H1 (cell line): ENCODE measurements at regions not wholly inside any gene's neighbourhood (a gene's known extent, or its start where the extent isn't known, plus 50 kb on each side); places are given as distances from the start of the nearest gene placed in this dataset.

Experiments used
- BACH1 ChIP-seq: IDR thresholded peaks from 2 replicates; pipeline ENCODE4 v1.6.1; 2012; ENCODE audit warnings: low read length, improper control_type of control experiment
- CHD2 ChIP-seq: IDR thresholded peaks from 2 replicates; pipeline ENCODE4 v1.6.1; 2012; ENCODE audit warnings: low read length, improper control_type of control experiment
- EP300 ChIP-seq, 2 experiments: IDR thresholded peaks; 1 replicate in 1 of 2; 2 replicates in 1 of 2; pipeline ENCODE4 v1.6.1; 2011 to 2012; ENCODE audit warnings: low read depth in 2 of 2, low read length in 2 of 2, mild to moderate bottlenecking in 2 of 2, borderline replicate concordance in 1 of 2, inconsistent platforms in 1 of 2, moderate library complexity in 1 of 2
- EZH2 ChIP-seq: fragments of 200-600 bp; sonication (generic); IDR thresholded peaks from 2 replicates; pipeline ENCODE4 v1.7.1; 2012; ENCODE audit warnings: low read depth, mild to moderate bottlenecking, moderate library complexity, low read length, inconsistent platforms; ENCODE audit not compliant: severe bottlenecking
- KDM1A ChIP-seq: fragments of 200-600, 300-600 bp; sonication (generic); IDR thresholded peaks from 2 replicates; pipeline ENCODE4 v1.7.1; 2016; ENCODE audit warnings: mild to moderate bottlenecking, low read length, borderline replicate concordance
- NRF1 ChIP-seq: IDR thresholded peaks from 2 replicates; pipeline ENCODE4 v1.6.1; 2011; ENCODE audit warnings: mild to moderate bottlenecking, low read depth, low read length, improper control_type of control experiment
- POLR2A ChIP-seq, 2 experiments: IDR thresholded peaks; 1 replicate in 1 of 2; 2 replicates in 1 of 2; pipeline ENCODE4 v1.6.1; 2011; ENCODE audit warnings: low read depth in 2 of 2, low read length in 2 of 2, mild to moderate bottlenecking in 2 of 2; ENCODE audit errors: control extremely low read depth in 1 of 2
- POLR2AphosphoS5 ChIP-seq: IDR thresholded peaks from 2 replicates; pipeline ENCODE4 v1.6.1; 2011; ENCODE audit warnings: low read depth, low read length
- RAD21 ChIP-seq, 2 experiments: IDR thresholded peaks in 1 of 2; conservative IDR thresholded peaks in 1 of 2; 2 replicates each; pipeline ENCODE4 v1.6.1; 2011; ENCODE audit warnings: low read depth in 2 of 2, low read length in 2 of 2, improper control_type of control experiment in 1 of 2, inconsistent platforms in 1 of 2, mild to moderate bottlenecking in 1 of 2, moderate library complexity in 1 of 2
- SIN3A ChIP-seq, 2 experiments: IDR thresholded peaks in 1 of 2; conservative IDR thresholded peaks in 1 of 2; 2 replicates each; pipeline ENCODE4 v1.6.1; 2011 to 2012; ENCODE audit warnings: low read length in 2 of 2, improper control_type of control experiment in 1 of 2, low read depth in 1 of 2, mild to moderate bottlenecking in 1 of 2
- SP2 ChIP-seq: IDR thresholded peaks from 2 replicates; pipeline ENCODE4 v1.6.1; 2012; ENCODE audit warnings: mild to moderate bottlenecking, low read length, inconsistent platforms
- TF ChIP-seq, protein P1 (sequence below), 3 experiments: IDR thresholded peaks; 1 replicate in 2 of 3; 2 replicates in 1 of 3; pipeline versions ENCODE4 v1.5.1 to v1.6.1; 2011; ENCODE audit warnings: low read length in 3 of 3, mild to moderate bottlenecking in 3 of 3, inconsistent platforms in 2 of 3, low read depth in 1 of 3, moderate library complexity in 1 of 3; ENCODE audit not compliant: insufficient read depth in 1 of 3; ENCODE audit errors: control extremely low read depth in 1 of 3
- TF ChIP-seq, protein P2 (sequence below): IDR thresholded peaks from 2 replicates; pipeline ENCODE4 v1.6.1; 2012; ENCODE audit warnings: low read length, inconsistent platforms

DNA sequence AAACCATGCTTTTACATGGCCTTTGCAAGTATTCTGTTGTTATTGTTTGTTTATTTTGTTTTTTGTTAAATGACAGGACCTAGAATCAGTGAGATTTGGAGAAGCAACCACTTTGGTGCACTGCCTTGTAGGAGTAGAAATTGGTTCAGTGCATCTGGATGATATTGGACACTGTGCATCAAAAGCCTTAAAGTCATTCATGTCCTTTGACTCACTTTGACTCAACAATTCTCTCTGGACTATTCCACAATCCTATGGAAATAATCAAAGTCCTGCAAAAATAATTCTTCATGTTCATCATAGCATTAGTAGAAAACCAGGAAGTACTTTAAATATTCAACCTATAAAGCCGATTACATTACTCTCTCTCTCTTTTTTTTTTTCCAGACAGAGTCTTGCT lies 224.8 kb downstream of the ABHD5 start:
- no peak for TF ChIP-seq BACH1
- TF ChIP-seq, protein P1, sequence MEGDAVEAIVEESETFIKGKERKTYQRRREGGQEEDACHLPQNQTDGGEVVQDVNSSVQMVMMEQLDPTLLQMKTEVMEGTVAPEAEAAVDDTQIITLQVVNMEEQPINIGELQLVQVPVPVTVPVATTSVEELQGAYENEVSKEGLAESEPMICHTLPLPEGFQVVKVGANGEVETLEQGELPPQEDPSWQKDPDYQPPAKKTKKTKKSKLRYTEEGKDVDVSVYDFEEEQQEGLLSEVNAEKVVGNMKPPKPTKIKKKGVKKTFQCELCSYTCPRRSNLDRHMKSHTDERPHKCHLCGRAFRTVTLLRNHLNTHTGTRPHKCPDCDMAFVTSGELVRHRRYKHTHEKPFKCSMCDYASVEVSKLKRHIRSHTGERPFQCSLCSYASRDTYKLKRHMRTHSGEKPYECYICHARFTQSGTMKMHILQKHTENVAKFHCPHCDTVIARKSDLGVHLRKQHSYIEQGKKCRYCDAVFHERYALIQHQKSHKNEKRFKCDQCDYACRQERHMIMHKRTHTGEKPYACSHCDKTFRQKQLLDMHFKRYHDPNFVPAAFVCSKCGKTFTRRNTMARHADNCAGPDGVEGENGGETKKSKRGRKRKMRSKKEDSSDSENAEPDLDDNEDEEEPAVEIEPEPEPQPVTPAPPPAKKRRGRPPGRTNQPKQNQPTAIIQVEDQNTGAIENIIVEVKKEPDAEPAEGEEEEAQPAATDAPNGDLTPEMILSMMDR (IDR thresholded peaks at IDR 0.05; ENCODE audit: control extremely low read depth in 1 of 3, insufficient read depth in 1 of 3, low read depth in 1 of 3, low read length in 3 of 3): no peak
- no peak for TF ChIP-seq NRF1
- TF ChIP-seq SP2: no peak
- TF ChIP-seq POLR2A (IDR thresholded peaks at IDR 0.05; ENCODE audit: control extremely low read depth in 1 of 2, low read depth in 2 of 2, low read length in 2 of 2): no peak
- no peak for TF ChIP-seq POLR2AphosphoS5
- no peak for TF ChIP-seq EZH2
- TF ChIP-seq CHD2: no peak
- TF ChIP-seq EP300 (IDR thresholded peaks at IDR 0.05; ENCODE audit: borderline replicate concordance in 1 of 2, low read depth in 2 of 2, low read length in 2 of 2): no peak
- TF ChIP-seq, protein P2, sequence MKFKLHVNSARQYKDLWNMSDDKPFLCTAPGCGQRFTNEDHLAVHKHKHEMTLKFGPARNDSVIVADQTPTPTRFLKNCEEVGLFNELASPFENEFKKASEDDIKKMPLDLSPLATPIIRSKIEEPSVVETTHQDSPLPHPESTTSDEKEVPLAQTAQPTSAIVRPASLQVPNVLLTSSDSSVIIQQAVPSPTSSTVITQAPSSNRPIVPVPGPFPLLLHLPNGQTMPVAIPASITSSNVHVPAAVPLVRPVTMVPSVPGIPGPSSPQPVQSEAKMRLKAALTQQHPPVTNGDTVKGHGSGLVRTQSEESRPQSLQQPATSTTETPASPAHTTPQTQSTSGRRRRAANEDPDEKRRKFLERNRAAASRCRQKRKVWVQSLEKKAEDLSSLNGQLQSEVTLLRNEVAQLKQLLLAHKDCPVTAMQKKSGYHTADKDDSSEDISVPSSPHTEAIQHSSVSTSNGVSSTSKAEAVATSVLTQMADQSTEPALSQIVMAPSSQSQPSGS: no peak
- TF ChIP-seq KDM1A: no peak
- no peak for TF ChIP-seq SIN3A (conservative IDR thresholded peaks at IDR 0.05 in 1 of 2, IDR thresholded peaks at IDR 0.05 in 1 of 2; ENCODE audit: low read depth in 1 of 2, low read length in 2 of 2)
- TF ChIP-seq RAD21 (IDR thresholded peaks at IDR 0.05 in 1 of 2, conservative IDR thresholded peaks at IDR 0.05 in 1 of 2; ENCODE audit: low read depth in 2 of 2, low read length in 2 of 2): no peak
